Astrocyte of the hippocampus (primary cell): ENCODE measurements at regions not wholly inside any gene's neighbourhood (a gene's known extent, or its start where the extent isn't known, plus 50 kb on each side); places are given as distances from the start of the nearest gene placed in this dataset.

Experiments
- DNase-seq: peaks from one replicate; pipeline ENCODE4 v3.0.0; 2011; ENCODE audit warnings: low read depth, low spot score

DNA sequence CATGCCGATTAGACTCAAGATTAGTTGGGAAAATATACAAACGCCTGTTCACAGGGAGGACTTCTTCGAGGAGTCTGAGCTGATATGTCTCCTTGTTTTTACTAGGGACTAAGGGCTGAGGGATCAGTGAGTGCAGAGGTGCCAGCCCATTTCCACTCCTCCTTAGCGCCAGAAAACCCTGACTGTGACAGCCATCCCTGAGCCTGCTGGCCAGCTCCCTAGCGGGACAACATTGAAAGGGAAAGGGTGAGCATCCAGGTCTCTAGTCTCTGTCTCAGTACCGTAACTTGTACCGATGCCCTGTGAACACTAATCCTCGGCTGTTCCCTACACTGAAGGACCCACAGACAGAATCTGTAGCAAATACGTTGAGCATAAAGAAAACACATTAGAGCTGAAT is 243.4 kb downstream of the WNT5A start:
- DNase-seq: no peak

- DNase-seq: no peak
Observed at GRCh38 chr3:55242921-55243320, 244.2 kb downstream of the WNT5A start.

GRCh38 chr3:55241098-55241497 is 246.0 kb downstream of the WNT5A start:
- no peak for DNase-seq

- DNase-seq: no peak
Observed at GRCh38 chr3:55235416-55235815, 251.7 kb downstream of the WNT5A start.

DNA sequence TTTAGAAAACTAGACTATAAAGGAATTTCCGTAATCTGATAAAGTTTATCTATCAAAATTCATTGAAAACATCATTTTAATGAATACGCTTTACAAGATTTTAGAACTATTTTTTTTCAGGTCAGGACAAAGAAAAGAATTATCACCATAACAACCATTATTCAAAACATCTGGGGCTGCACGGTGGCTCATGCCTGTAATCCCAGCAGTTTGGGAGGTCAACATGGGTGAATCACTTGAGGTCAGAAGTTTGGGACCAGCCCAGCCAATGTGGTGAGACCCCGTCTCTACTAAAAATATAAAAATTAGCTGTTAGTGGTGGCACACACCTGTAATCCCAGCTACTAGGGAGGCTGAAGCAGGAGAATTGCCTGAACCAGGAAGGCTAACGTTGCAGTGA is 260.4 kb downstream of the WNT5A start:
- no peak for DNase-seq

- DNase-seq: no peak
Observed at GRCh38 chr3:55218577-55218976, 268.5 kb downstream of the WNT5A start.

GRCh38 chr3:55207744-55208143 is 279.4 kb downstream of the WNT5A start:
- DNase-seq: no peak

DNA sequence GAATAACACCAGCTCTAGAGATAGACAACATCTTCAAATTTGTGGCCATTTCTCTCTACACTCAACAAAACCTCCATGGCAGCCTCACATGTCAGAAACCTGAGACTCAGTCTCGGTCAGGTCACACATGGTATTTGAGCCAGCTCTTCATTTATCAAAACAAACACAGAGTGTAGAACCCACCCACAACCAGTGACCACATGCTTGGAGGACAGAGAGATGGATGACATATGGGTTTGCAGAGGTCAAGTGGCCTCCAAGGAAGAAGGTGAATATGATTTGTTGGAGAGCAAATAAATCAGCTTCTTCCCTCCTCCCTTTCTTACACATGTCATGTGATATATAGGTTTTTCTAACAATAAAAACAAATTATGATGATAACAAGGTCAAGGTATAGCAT is 278.1 kb upstream of the LRTM1 start:
- no peak for DNase-seq

- no peak for DNase-seq
Observed at GRCh38 chr3:55204417-55204816, 276.6 kb upstream of the LRTM1 start.

- peak; percentile 35 for DNase-seq
Observed at GRCh38 chr3:55203546-55203945, 275.7 kb upstream of the LRTM1 start.

DNA sequence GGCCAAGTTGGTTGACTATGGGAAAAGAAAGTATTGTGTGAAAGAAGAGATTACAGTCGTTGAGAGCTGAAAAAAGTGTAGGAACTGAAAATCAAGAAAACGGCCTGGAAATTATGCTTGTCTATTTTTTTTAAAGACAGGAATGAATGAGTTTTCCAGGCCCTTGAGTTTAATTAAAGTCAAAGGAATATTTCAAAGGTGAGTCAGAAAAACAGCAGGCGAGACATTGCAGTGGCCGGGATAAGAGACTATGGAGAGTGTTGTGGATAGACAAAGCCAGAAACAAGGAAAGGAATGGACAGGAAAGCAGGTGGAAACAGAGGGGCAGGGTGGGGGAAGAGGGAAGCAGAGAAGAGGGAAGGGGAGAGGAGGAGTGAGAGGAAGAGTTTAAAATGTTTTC is 275.1 kb upstream of the LRTM1 start:
- peak; percentile 87 for DNase-seq

DNA sequence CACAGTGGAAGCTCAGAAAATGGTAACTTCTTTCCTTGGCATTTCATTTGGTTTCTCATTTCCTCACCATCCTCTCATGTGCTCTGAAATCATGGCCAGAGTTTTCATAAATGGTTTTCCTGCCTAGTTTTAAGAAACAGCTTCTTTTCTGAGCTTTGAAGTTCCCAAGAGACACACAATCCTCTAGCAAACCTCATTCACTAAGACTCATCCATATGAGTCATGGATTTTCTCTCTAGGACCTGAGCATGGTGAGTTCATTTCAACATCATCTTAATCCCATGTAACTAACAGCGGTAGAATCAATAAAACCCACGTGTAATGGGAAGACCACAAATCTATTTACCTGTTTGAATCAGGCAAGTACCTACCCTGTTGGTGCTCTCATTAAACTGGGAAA is 274.5 kb upstream of the LRTM1 start:
- peak; percentile 63 for DNase-seq

DNA sequence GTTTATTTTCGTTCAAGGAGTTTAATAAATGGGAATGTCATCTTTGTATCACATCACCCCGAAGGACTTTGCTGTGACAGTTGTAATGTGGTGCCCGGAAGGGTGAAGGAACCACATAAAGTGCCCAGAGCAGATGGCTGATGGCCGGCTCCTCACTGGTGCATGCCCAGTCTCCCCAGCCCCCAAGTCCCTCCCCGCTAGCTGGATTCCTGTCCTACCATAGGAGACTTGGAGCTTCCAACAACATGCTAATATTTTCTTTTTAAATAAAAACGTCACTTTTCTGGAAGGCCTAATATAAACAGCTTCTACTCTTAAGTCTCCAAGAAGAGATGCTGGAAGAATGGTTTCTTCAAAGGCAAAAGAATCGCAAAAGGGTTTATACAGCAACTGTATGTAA is 273.9 kb upstream of the LRTM1 start:
- no peak for DNase-seq

DNA sequence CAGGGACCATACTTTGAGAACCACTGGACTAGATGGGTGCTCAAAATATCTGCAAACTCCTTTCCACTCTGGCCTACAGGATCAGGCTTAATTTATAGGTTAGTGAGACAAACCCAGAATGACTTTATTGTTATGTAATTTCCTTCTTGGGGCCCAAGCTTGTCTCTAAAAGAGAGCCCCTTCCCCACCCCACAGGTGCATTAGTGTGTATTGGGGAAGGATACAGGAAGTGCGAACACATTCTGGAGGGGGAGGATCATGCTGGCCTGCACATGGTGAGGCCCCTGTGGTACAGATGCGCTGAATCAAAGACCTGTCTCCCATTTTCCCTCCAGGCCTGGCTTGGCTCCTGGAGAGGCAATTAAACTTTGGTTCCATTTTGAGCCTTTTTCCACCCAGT is 273.0 kb upstream of the LRTM1 start:
- DNase-seq: no peak

GRCh38 chr3:55198554-55198953 is 270.7 kb upstream of the LRTM1 start:
- DNase-seq: peak; percentile 70

- DNase-seq: no peak
Observed at GRCh38 chr3:55197021-55197420, 269.2 kb upstream of the LRTM1 start.

- DNase-seq: no peak
Observed at GRCh38 chr3:55196495-55196894, 268.6 kb upstream of the LRTM1 start.

GRCh38 chr3:55194376-55194775 is 266.5 kb upstream of the LRTM1 start:
- DNase-seq: no peak

DNA sequence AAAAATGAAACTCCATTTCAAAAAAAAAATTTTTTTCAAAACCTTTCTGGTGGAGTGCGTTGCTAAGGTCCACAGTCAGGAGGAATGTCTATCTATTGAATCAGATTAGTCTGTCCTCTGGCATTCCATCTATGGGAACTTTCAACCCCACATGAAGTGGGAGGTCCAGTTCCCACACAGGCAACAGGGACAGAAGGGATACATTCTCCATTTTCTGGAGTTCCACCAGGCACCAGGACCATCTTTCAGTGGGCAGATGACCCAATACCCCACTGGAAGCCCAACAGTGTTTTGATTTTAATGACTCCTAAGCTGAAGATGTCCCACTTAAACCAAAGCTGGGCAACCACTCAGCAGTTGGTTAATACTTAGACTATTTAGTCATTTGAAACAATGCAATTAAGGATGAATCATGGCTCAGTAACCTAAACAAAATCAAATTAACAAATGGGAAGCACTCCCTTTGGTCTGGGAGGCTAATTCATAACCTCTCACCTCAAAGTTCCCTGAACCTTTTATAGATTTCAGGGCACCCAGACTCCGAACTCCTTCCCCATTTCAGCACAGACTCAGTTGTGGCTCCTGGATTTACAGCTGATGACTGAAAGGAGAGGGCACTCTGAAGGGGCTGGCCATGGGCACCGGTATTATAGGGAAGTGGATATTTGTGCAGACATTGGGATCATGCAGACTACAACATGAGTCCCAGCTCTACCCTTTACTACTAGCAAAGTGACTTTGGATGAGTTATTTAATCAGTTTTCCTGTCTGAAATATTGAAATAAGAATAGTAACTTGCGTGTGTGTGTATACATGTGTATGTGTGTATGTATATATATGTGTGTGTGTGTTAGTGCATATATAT is 264.3 kb upstream of the LRTM1 start:
- DNase-seq: peak; percentile 88

DNA sequence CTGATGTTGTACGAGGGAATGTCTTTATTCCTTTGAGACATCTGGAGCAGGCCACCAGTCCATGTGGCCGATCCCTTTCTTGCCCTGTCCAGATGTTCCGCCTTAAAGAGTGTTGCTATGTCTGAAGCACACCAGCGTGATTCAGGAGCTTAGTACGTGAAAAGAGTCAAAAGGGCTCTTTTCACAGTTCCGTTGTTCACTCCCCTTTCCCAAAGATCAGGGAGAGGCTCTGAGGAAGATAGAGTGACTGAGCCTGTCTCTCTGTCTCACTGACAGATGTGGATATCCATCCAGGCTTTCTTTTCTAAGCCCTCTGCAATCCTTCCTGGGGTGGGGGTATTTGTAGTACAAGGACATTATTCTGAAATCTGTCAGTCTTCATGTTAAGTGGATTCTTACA is 262.5 kb upstream of the LRTM1 start:
- DNase-seq: no peak

DNA sequence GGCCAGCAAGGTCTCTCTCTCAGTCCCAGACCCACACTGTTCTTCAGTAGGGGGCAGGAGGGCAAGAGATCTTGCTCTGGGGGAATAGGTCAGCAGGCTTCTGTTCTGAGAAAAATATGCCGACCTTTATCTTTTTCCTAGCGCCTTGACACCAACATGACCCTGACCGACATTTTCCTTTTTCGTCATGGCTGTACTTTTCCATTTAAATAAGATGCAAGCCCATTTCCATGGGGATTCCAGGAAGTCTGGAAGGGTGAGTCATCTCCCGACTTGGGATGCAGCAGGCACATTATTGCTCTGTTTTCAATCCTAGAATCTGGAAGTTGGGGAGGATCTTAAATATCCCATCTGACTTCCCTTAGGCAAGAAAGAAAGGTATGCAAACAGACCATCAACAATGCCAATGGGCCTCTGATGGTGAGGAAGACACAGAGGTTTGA is 261.5 kb upstream of the LRTM1 start:
- DNase-seq: peak; percentile 83

GRCh38 chr3:55185380-55185779 is 257.5 kb upstream of the LRTM1 start:
- no peak for DNase-seq

DNA sequence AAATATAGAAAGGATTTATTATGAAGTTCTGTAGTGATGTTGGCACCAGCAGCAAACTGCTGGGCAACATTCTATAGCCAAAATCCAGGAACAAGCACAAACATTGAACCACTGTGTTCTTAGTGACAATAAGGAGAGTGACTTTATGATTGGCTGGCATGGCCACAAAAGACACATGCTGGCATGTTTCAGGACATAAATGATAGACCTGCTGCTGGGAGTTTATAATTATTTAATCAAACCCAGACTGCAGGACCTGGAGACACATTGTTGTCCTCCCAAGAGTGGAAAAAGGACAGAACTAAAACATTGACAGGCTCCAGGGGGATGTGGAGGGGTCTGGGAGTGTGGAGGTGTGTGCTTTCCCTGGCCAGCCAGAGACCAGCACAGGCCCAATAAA is 255.3 kb upstream of the LRTM1 start:
- DNase-seq: no peak
